PFSK-1 (cell line): ENCODE measurements at regions not wholly inside any gene's neighbourhood (a gene's known extent, or its start where the extent isn't known, plus 50 kb on each side); places are given as distances from the start of the nearest gene placed in this dataset.

ENCODE experiments used
- FOXP2 ChIP-seq: optimal IDR thresholded peaks from 2 replicates; pipeline ENCODE3; 2011; ENCODE audit warnings: borderline replicate concordance, control low read depth, inconsistent platforms; ENCODE audit not compliant: insufficient read depth; ENCODE audit errors: extremely low read length, extremely low read depth
- POLR2AphosphoS5 ChIP-seq: IDR thresholded peaks from 2 replicates; pipeline ENCODE4 v1.6.1; 2012; ENCODE audit warnings: low read depth, mild to moderate bottlenecking, control low read depth, low read length, moderate library complexity
- REST ChIP-seq, 2 experiments: IDR thresholded peaks; 2 replicates each; pipeline versions ENCODE4 v1.6.1 to v1.8.0; 2011 to 2012; ENCODE audit warnings: low read depth in 2 of 2, low read length in 2 of 2, control low read depth in 1 of 2, inconsistent platforms in 1 of 2, mild to moderate bottlenecking in 1 of 2, moderate library complexity in 1 of 2; ENCODE audit not compliant: insufficient read depth in 1 of 2
- SIN3A ChIP-seq: IDR thresholded peaks from 2 replicates; pipeline ENCODE4 v1.6.1; 2012; ENCODE audit warnings: mild to moderate bottlenecking, low read length, moderate library complexity, borderline replicate concordance; ENCODE audit not compliant: insufficient read depth
- TAF1 ChIP-seq: IDR thresholded peaks from 2 replicates; pipeline ENCODE4 v1.6.1; 2012; ENCODE audit warnings: low read length, control low read depth, borderline replicate concordance; ENCODE audit not compliant: insufficient read depth

- TF ChIP-seq SIN3A (no peak), POLR2AphosphoS5 (no peak), TAF1 (no peak), FOXP2 (no peak), REST (IDR thresholded peaks at IDR 0.05; ENCODE audit: insufficient read depth in 1 of 2, low read depth in 2 of 2, low read length in 2 of 2) (no peak)
Measured at GRCh38 chr18:28778706-28779105, 601.8 kb upstream of the CDH2 start.

GRCh38 chr18:28777756-28778155 lies 600.8 kb upstream of the CDH2 start:
- TF ChIP-seq POLR2AphosphoS5 (no peak), REST (IDR thresholded peaks at IDR 0.05; ENCODE audit: insufficient read depth in 1 of 2, low read depth in 2 of 2, low read length in 2 of 2) (no peak), SIN3A (no peak), TAF1 (no peak), FOXP2 (no peak)

GRCh38 chr18:28771849-28772248 lies 594.9 kb upstream of the CDH2 start:
- TF ChIP-seq REST (IDR thresholded peaks at IDR 0.05; ENCODE audit: insufficient read depth in 1 of 2, low read depth in 2 of 2, low read length in 2 of 2) (no peak), FOXP2 (no peak), TAF1 (no peak), SIN3A (no peak), POLR2AphosphoS5 (no peak)

- TF ChIP-seq POLR2AphosphoS5 (no peak), TAF1 (no peak), FOXP2 (no peak), SIN3A (no peak), REST (IDR thresholded peaks at IDR 0.05; ENCODE audit: insufficient read depth in 1 of 2, low read depth in 2 of 2, low read length in 2 of 2) (no peak)
Measured at GRCh38 chr18:28768791-28769768, 592.1 kb upstream of the CDH2 start.
